ENCODE measurements at regions not wholly inside any gene's neighbourhood (a gene's known extent, or its start where the extent isn't known, plus 50 kb on each side); places are given as distances from the start of the nearest gene placed in this dataset.

DNA sequence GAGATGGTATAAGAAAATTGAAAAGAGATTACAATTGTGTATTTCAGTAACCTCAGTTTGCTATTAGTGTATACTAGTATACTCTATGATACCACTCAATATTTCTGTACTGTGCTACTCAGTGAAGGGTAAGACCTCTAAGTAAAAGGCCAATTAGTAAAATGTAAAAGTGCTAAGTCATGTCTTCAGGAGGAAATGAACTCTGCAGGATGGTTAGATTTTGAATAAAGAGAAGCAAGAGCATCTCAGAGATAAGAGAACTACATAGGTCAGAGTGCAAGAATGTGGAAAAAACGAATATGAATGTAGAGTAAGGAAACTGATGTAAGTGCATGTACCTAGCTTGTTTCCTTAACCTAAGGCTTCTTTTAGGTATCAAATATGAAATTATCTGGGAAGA is 796.6 kb upstream of the GBE1 start:
- TF ChIP-seq NFRKB (IDR thresholded peaks at IDR 0.05) (no peak), BHLHE40 (IDR thresholded peaks at IDR 0.05; ENCODE audit: borderline replicate concordance) (no peak), FOXA1 (IDR thresholded peaks at IDR 0.05) (no peak), SP1 (IDR thresholded peaks at IDR 0.05) (no peak), FOXM1 (IDR thresholded peaks at IDR 0.05; ENCODE audit: borderline replicate concordance) (no peak), HDGF (IDR thresholded peaks at IDR 0.05; ENCODE audit: borderline replicate concordance) (no peak)
- TF ChIP-seq, protein P1, sequence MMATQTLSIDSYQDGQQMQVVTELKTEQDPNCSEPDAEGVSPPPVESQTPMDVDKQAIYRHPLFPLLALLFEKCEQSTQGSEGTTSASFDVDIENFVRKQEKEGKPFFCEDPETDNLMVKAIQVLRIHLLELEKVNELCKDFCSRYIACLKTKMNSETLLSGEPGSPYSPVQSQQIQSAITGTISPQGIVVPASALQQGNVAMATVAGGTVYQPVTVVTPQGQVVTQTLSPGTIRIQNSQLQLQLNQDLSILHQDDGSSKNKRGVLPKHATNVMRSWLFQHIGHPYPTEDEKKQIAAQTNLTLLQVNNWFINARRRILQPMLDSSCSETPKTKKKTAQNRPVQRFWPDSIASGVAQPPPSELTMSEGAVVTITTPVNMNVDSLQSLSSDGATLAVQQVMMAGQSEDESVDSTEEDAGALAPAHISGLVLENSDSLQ (IDR thresholded peaks at IDR 0.05) = no peak

All from HEK293T (cell line).